ACHN (cell line): ENCODE measurements at regions not wholly inside any gene's neighbourhood (a gene's known extent, or its start where the extent isn't known, plus 50 kb on each side); places are given as distances from the start of the nearest gene placed in this dataset.

ENCODE experiments used
- DNase-seq: peaks from one replicate; pipeline ENCODE4 v3.0.0-alpha.2; 2015
- in situ Hi-C: cut with HindIII; loops from 2 replicates; pipeline ENCODE4 v1.10.0; 2017; ENCODE audit warnings: low sequenced_read_pairs, low pct_ligation_motif_present, low pct_unique_long_range_greater_than_20kb

DNA sequence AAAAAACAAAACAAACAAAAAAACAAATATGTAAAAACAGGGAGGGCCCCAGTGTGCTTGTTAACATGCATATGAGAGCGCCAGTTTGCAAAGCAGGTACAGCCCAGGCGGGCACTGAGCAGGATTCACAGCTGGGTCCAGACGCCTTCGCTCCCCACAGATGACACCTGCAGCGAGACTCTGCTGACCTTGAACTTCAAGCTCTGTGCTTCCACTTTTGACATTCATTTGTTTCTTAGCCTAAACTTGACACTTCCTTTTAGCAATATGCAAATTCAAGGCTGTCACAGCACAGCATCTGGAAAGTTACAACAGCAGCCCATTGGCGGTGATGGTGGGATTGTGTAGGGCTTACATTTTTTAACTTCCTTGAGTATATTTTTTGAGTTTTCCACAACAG lies 88.8 kb upstream of the TNS3 start:
- in situ Hi-C loops = no loop called here
- DNase-seq = no peak

- in situ Hi-C loops = no loop called here
- DNase-seq = peak; percentile 57
Observed at GRCh38 chr7:47669901-47670384, 88.0 kb upstream of the TNS3 start.

DNA sequence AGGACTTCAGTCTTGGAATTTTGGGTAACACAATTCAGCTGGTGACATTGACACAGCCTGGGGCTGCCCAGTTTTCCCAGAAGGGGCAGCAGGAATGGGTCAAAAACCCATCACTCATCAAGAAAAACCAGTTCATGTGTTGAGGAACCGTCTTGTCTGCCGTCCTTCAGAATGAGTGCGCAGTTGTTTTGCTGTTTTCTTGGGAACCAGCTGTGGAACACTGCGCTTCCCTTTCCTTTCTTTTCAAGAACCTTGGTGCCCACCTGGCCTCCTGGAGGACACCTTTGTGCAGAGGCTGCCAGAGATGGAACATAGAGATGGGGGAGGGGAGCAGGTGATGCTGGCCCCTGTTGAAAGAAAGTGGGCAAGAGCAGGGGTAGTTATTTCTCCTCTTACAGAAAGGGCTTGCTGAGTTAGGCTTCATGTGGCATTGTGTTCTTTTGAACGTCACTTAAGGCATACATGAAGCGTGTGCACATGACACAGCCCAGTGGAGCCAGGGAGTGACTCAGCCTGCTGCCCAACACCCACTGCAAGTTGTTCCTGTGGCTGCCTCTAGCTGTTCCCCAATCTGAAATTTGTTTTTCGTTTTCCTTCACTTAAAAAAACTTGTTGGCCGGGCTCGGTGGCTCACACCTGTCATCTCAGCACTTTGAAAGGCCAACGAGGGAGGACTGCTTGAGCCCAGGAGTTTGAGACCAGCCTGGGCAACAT lies 87.4 kb upstream of the TNS3 start:
- peak; percentile 93 for DNase-seq
- in situ Hi-C loops = no loop called here

DNA sequence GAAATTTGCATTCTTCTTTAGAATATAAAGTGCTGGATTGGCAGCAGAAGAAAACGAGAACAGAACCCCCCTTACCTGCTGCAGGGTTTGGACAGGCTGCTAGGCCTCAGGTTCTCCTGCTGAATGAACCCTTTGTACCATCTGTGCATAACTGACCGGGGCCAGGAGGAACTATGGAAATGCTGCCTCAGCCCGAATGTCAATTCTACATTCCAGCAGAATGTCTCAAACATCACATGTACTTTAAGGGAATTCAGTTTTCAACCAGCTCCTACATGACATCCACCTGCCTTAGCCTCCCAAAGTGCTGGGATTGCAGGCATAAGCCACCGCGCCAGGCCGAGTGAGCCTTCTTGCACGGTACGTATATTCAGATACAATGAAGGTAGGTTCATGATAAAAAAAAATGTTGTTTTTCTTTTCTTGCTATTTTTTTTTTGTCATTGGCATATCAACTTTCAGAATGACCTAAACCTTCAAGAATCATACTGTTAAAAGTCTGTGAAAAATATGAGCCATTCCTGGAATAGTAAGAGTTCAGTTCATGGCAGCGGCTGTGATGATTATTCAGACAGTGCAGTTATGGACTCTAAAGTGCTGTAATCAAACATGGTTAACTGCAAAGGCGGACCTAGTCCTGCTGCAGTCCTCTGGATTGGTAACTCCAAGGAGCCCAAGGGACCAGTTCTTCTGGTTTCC lies 84.4 kb upstream of the TNS3 start:
- no peak for DNase-seq
- in situ Hi-C loops = no loop called here

- in situ Hi-C loops = no loop called here
- DNase-seq = peak; percentile 88
Observed at GRCh38 chr7:47664650-47665195, 82.8 kb upstream of the TNS3 start.

DNA sequence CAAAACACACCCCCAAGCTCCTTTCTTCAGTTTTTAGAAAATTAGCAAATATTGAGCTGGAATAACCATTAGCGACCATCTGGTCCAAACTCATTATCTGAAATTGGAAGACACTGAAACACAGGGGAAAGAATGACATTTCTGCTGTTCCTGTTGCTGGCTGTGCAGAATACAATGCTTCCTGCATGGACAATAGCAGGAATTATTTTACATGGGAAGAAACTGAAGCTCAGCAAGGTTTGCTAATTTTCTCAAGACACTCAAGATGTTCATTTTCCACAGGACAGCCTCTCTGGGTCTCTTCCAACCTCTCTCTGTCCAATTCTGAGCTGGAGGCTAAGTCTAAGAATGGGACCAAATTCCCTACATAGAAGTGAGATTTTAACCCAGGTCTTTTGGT lies 81.9 kb upstream of the TNS3 start:
- DNase-seq = no peak
- in situ Hi-C loops = no loop called here

- DNase-seq = no peak
- in situ Hi-C loops = no loop called here
Observed at GRCh38 chr7:47663213-47663612, 81.3 kb upstream of the TNS3 start.

DNA sequence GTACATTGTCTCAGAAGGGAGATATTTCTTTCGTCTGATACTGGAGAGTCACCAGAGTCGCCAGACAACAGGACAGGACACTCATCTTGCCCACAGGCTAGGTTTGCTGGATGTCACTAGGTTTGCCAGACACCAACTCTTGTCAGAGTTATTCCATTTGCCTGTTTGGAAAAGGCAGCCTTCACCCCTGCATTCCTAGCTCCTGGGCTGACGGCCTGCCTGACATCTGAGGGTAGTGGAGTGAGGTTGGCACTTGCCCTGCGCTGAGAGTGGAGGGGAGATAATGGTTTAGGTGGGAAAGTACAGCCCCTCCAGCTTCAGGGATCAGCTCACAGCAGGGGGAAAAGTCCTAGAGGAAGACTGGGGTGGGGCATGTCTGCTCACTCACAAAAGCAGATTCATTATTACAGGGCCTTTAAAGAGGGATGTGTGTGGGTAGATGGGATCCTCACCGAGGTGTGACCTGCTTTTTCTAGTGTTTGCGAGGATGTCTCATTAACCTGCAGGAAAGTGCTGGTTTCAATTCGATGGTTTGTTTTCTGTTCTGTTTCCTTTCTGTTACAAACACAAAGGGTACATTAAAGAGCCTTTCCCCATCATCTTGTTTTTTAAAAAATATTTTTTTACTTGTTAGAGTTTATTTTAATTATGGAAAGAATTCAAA lies 79.3 kb upstream of the TNS3 start:
- no peak for DNase-seq
- in situ Hi-C loops = no loop called here

GRCh38 chr7:47659664-47660462 lies 78.0 kb upstream of the TNS3 start:
- in situ Hi-C loops = no loop called here
- no peak for DNase-seq

- in situ Hi-C loops = no loop called here
- DNase-seq = no peak
Observed at GRCh38 chr7:47658886-47659635, 77.2 kb upstream of the TNS3 start.

GRCh38 chr7:47657126-47657525 lies 75.2 kb upstream of the TNS3 start:
- DNase-seq = no peak
- in situ Hi-C loops = no loop called here

GRCh38 chr7:47654672-47655298 lies 72.9 kb upstream of the TNS3 start:
- DNase-seq = no peak
- in situ Hi-C loops = no loop called here

GRCh38 chr7:47653550-47654411 lies 71.9 kb upstream of the TNS3 start:
- DNase-seq = peak; percentile 73
- in situ Hi-C loops = no loop called here

DNA sequence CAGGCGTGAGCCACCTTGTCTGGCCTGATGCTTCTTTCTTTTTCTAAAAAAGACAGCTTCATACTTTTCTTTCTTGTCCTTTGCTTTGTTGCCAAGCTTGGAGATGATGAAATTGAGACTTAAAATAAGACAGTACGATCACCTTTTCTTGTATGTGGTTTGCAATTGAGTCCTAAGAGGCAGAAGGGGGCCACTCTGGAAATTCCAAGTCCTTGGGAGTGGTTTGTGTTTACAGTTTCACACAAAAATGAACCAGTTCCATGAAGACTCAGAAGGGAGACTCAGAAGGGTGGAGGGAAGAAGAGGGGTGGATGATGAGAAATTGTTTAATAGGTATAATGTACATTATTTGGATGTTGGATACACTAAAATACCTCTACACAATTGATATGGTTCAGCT lies 70.7 kb upstream of the TNS3 start:
- in situ Hi-C loops = no loop called here
- DNase-seq = no peak

DNA sequence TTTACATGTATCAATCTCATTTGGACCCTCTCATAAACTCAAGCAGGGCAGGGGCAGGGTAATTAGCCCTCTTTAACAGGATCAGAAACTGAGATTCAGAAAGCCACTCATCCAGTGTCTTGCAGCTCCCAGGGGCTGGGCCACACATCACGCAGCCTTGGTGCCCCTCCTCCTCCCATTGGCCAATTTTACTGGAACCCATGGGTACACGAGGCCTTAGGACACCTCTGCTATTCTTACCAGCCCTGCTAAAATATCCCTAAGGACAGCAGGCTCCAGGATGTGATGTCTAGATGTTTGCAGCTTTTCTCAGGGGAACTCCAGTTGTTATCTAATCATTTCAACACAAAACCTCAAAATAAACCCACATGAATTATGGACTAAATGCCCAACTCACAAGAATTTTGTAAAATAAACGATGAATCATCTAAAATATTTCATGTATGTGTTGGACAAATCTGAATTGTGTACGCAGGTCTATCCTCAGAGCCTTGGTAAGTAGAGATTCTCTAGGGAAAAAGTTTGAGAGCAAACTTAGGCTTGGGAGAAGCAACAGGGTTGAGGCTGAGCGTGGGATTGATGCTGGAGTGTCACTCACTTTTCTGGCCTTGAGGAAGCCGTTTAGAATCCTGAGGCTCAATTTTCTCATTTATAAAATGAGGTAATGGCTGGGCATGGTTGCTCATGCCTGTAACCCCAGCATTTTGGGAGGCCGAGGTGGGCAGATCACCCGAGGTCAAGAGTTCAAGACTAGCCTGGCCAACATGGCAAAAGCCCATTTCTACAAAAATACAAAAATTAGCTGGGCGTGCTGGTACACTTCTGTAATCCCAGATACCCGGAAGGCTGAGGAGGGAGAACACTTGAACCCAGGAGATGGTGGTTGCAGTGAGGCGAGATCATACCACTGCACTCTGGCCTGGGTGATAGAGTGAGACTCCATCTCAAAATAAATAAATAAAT lies 69.7 kb upstream of the TNS3 start:
- in situ Hi-C loops = no loop called here
- peak; percentile 65 for DNase-seq

GRCh38 chr7:47649919-47650318 lies 68.0 kb upstream of the TNS3 start:
- in situ Hi-C loops = no loop called here
- no peak for DNase-seq
